GM12878 (cell line): ENCODE measurements at regions not wholly inside any gene's neighbourhood (a gene's known extent, or its start where the extent isn't known, plus 50 kb on each side); places are given as distances from the start of the nearest gene placed in this dataset.

Experiments
- ATAC-seq: fragments of 200-7000 bp; cut with Tn5 transposase; 3 replicates; pipeline ENCODE4 v1.9.1; 2020; ENCODE audit warnings: mild to moderate bottlenecking, moderate library complexity
- BruUV-seq: library from RNA; stranded (reverse); fragments of 400-500 nt; replicated peaks from 2 replicates; lab custom pipeline; 2021; lab: Mats Ljungman, UMichigan
- CTCF ChIA-PET: fragments of 300-600 bp; sonication (Branson Sonifier 250); formaldehyde crosslinking; extraction: SDS; loops from one replicate; lab custom pipeline; 2021; ENCODE audit warnings: inconsistent platforms; lab: Yijun Ruan, JAX
- POLR2A ChIA-PET: fragments of 350-600 bp; formaldehyde crosslinking; extraction: SDS; loops from one replicate; lab custom pipeline; 2021; ENCODE audit warnings: inconsistent platforms; lab: Charles Lee
- RAD21 ChIA-PET: fragments of 300-600 bp; sonication (Branson Sonifier 250); formaldehyde crosslinking; loops from one replicate; lab custom pipeline; 2023; ENCODE audit warnings: antibody characterized with exemption; ENCODE audit not compliant: unreplicated experiment; lab: Charles Lee
- SMC1A ChIA-PET: fragments of 300-600 bp; sonication (Branson Sonifier 250); formaldehyde crosslinking; loops from one replicate; lab custom pipeline; 2023; ENCODE audit not compliant: unreplicated experiment, uncharacterized antibody; lab: Charles Lee
- DNase-seq: peaks from one replicate; pipeline ENCODE4 v3.0.0-alpha.2; 2011; ENCODE audit warnings: low read depth, low spot score
- FAIRE-seq: peaks from 3 replicates; lab custom pipeline; 2011; peaks lifted over from hg19 to GRCh38; lab: Jason Lieb, UNC
- H2AFZ ChIP-seq: 2 replicates; pipeline ENCODE4 v1.6.0; 2011; ENCODE audit warnings: low read depth, low read length, control low read depth; ENCODE audit not compliant: control insufficient read depth
- H3K27ac ChIP-seq: 2 replicates; pipeline ENCODE4 v1.5.1; 2011; ENCODE audit warnings: control low read depth; ENCODE audit not compliant: control insufficient read depth, insufficient read depth
- H3K27me3 ChIP-seq, 2 experiments: replicated peaks in 1 of 2; 2 replicates each; pipeline versions ENCODE4 v1.6.0 to v1.6.1; 2011; ENCODE audit warnings: low read length in 1 of 2; ENCODE audit not compliant: control insufficient read depth in 2 of 2, insufficient read depth in 2 of 2
- H3K36me3 ChIP-seq, 2 experiments: 2 replicates each; pipeline ENCODE4 v1.5.1; 2011; ENCODE audit warnings: low read length in 1 of 2; ENCODE audit not compliant: control insufficient read depth in 2 of 2, insufficient read depth in 2 of 2
- H3K4me1 ChIP-seq: 2 replicates; pipeline ENCODE4 v1.6.1; 2011; ENCODE audit warnings: mild to moderate bottlenecking, low read length, moderate library complexity, mixed read lengths; ENCODE audit not compliant: control insufficient read depth, insufficient read depth
- H3K4me2 ChIP-seq: 2 replicates; pipeline ENCODE4 v1.6.0; 2011; ENCODE audit warnings: control low read depth; ENCODE audit not compliant: control insufficient read depth, insufficient read depth
- H3K4me3 ChIP-seq: fragments of 200-600 bp; sonication (generic); 2 replicates; pipeline ENCODE4 v1.5.1; 2016
- H3K79me2 ChIP-seq: 2 replicates; pipeline ENCODE4 v1.6.0; 2011; ENCODE audit warnings: low read length; ENCODE audit not compliant: control insufficient read depth, insufficient read depth
- H3K9ac ChIP-seq: 2 replicates; pipeline ENCODE4 v1.8.0; 2011; ENCODE audit warnings: low read length, control low read depth, mixed read lengths; ENCODE audit not compliant: control insufficient read depth, insufficient read depth
- H3K9me3 ChIP-seq: replicated peaks from 3 replicates; pipeline ENCODE4 v1.5.1; 2011; ENCODE audit warnings: mild to moderate bottlenecking, low read length; ENCODE audit not compliant: control insufficient read depth, insufficient read depth
- H4K20me1 ChIP-seq: 2 replicates; pipeline ENCODE4 v1.6.0; 2011; ENCODE audit not compliant: control insufficient read depth, insufficient read depth
- CHD1 ChIP-seq: IDR thresholded peaks from 2 replicates; pipeline ENCODE4 v1.6.1; 2012; ENCODE audit warnings: low read depth, low read length, improper control_type of control experiment
- MEF2A ChIP-seq: IDR thresholded peaks from 2 replicates; pipeline ENCODE4 v1.6.1; 2011; ENCODE audit warnings: low read depth, mild to moderate bottlenecking, low read length, moderate library complexity; ENCODE audit not compliant: insufficient read depth
- MTA2 ChIP-seq: fragments of 450-650 bp; IDR thresholded peaks from 2 replicates; pipeline ENCODE4 v1.6.1; 2016; ENCODE audit warnings: low read depth, mild to moderate bottlenecking, moderate library complexity
- PAX5 ChIP-seq: IDR thresholded peaks from 2 replicates; pipeline ENCODE4 v1.6.1; 2011; ENCODE audit warnings: low read depth, low read length, borderline replicate concordance
- WRNIP1 ChIP-seq: IDR thresholded peaks from 2 replicates; pipeline ENCODE4 v1.6.1; 2011; ENCODE audit warnings: low read depth, low read length, improper control_type of control experiment, borderline replicate concordance
- ZNF217 ChIP-seq: fragments of 450-650 bp; IDR thresholded peaks from 2 replicates; pipeline ENCODE4 v1.6.1; 2017; ENCODE audit warnings: antibody characterized with exemption, mild to moderate bottlenecking
- WGBS: methylation state at CpG from one replicate; pipeline ENCODE4 v1.1.6; 2016; ENCODE audit warnings: low lambda C conversion rate; ENCODE audit not compliant: insufficient replicate concordance, insufficient coverage; ENCODE audit errors: missing lambda C conversion rate; 5-methylcytosine and 5-hydroxymethylcytosine counted together
- in situ Hi-C: fragments of 300-500 bp; cut with MboI; formaldehyde crosslinking; loops from 9 replicates; pipeline ENCODE4 v1.14.3; 2018; ENCODE audit warnings: mixed read lengths
- intact Hi-C: fragments of 100-400 bp; cut with micrococcal nuclease; formaldehyde crosslinking; loops from one replicate; pipeline ENCODE4 v1.14.2; 2022; ENCODE audit not compliant: unreplicated experiment
- TF ChIP-seq, protein P1 (sequence below): fragments of 450-650 bp; IDR thresholded peaks from 2 replicates; pipeline ENCODE4 v1.6.1; 2014; ENCODE audit warnings: mild to moderate bottlenecking
- TF ChIP-seq, protein P2 (sequence below): fragments of 450-650 bp; IDR thresholded peaks from 2 replicates; pipeline ENCODE4 v1.6.1; 2017; ENCODE audit warnings: mild to moderate bottlenecking, moderate library complexity

DNA sequence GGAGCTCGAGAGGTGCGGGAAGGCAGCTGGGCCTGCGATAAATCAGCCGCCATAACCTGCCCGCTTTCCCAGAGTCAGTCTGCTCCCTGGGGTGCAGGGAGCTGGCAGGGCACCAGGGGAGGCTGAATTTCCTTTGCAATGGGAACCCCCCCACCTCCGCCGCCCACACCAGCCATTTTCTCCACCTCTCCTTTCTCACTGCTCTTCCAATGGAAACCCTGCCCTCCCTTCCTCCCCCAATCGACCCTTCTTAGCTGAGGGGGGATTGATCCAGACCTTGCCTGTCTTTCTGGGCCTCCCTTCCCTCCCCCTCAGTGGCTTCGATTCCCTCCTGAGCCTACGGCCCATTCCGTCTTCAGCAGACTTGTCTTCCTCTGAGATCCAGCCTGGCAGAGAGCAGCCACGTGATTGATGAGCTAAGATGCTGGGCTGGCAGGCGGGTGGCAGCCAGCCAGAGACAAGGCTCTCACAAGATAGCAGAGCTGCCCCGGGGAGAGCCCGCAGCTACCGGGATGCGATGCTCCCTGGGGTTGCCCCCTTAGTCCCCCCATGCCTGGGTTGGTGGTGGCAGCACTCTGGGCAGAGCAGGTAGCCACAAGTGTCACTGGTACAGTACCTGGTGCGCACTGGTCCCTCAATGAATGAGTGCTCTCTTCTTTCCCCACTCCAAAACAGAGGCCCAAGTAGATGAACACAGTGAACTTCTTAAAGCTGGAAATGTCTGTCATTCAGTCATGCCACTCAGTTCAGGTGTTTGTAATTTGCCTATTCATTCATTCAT lies 53.7 kb upstream of the FABP6 start:
- Histone ChIP-seq H3K27ac (no peak overlapping the region), H3K9me3 (no peaks in the 10 kb centered on the region), H3K4me1 (no peaks in the 10 kb centered on the region; the same call in 1 of the 2 replicates), H3K4me3 (no peak overlapping the region), H2AFZ (no peak overlapping the region), H3K79me2 (no peaks in the 10 kb centered on the region), H3K27me3 (no peaks in the 10 kb centered on the region), H3K4me2 (no peak overlapping the region), H4K20me1 (no peaks in the 10 kb centered on the region), H3K9ac (no peak overlapping the region), H3K36me3 (no peaks in the 10 kb centered on the region)
- intact Hi-C loops: no loop called here
- no peak for ATAC-seq
- TF ChIP-seq MEF2A (no peak), WRNIP1 (no peak), CHD1 (no peak), ZNF217 (no peak), PAX5 (no peak), MTA2 (no peak)
- TF ChIP-seq, protein P1, sequence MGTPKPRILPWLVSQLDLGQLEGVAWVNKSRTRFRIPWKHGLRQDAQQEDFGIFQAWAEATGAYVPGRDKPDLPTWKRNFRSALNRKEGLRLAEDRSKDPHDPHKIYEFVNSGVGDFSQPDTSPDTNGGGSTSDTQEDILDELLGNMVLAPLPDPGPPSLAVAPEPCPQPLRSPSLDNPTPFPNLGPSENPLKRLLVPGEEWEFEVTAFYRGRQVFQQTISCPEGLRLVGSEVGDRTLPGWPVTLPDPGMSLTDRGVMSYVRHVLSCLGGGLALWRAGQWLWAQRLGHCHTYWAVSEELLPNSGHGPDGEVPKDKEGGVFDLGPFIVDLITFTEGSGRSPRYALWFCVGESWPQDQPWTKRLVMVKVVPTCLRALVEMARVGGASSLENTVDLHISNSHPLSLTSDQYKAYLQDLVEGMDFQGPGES: no peak
- TF ChIP-seq, protein P2, sequence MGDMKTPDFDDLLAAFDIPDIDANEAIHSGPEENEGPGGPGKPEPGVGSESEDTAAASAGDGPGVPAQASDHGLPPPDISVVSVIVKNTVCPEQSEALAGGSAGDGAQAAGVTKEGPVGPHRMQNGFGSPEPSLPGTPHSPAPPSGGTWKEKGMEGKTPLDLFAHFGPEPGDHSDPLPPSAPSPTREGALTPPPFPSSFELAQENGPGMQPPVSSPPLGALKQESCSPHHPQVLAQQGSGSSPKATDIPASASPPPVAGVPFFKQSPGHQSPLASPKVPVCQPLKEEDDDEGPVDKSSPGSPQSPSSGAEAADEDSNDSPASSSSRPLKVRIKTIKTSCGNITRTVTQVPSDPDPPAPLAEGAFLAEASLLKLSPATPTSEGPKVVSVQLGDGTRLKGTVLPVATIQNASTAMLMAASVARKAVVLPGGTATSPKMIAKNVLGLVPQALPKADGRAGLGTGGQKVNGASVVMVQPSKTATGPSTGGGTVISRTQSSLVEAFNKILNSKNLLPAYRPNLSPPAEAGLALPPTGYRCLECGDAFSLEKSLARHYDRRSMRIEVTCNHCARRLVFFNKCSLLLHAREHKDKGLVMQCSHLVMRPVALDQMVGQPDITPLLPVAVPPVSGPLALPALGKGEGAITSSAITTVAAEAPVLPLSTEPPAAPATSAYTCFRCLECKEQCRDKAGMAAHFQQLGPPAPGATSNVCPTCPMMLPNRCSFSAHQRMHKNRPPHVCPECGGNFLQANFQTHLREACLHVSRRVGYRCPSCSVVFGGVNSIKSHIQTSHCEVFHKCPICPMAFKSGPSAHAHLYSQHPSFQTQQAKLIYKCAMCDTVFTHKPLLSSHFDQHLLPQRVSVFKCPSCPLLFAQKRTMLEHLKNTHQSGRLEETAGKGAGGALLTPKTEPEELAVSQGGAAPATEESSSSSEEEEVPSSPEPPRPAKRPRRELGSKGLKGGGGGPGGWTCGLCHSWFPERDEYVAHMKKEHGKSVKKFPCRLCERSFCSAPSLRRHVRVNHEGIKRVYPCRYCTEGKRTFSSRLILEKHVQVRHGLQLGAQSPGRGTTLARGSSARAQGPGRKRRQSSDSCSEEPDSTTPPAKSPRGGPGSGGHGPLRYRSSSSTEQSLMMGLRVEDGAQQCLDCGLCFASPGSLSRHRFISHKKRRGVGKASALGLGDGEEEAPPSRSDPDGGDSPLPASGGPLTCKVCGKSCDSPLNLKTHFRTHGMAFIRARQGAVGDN: no peak
- ChIA-PET SMC1A (interaction anchor here (1.1 to 1.3 kb wide), 2 partner anchors 10 to 14 kb away, joined by 3 to 5 read pairs; no protein-coding TSS in a partner anchor), RAD21 (interaction anchor here (0.9 kb wide), 1 partner anchor 95 kb away, joined by 4 read pairs; no protein-coding TSS in a partner anchor), CTCF (interaction anchor here (1.2 to 1.4 kb wide), 2 partner anchors 8 to 218 kb away, joined by 3 to 4 read pairs; no protein-coding TSS in a partner anchor), POLR2A (interaction anchor here (0.6 kb wide), 1 partner anchor 101 kb away, joined by 3 read pairs; no protein-coding TSS in a partner anchor)
- DNase-seq: no peak
- FAIRE-seq: no peak
- WGBS: 54% methylated on average over 18 of the region's 18 CpGs
- in situ Hi-C loops: no loop called here
- BruUV-seq: no TSS peak
